GM21528 (cell line): ENCODE measurements at regions not wholly inside any gene's neighbourhood (a gene's known extent, or its start where the extent isn't known, plus 50 kb on each side); places are given as distances from the start of the nearest gene placed in this dataset.

Source experiments
- ATAC-seq: cut with Tn5 transposase; IDR thresholded peaks from one replicate; pipeline ENCODE4 v1.9.1; 2021; ENCODE audit warnings: mild to moderate bottlenecking, moderate library complexity; ENCODE audit not compliant: unreplicated experiment, low FRiP score

GRCh38 chr5:3875144-3875543 is 279.5 kb downstream of the IRX1 start:
- no peak for ATAC-seq

- no peak for ATAC-seq
These were observed 282.6 kb downstream of the IRX1 start for GRCh38 chr5:3878267-3878666.

GRCh38 chr5:3883040-3883439 is 287.4 kb downstream of the IRX1 start:
- no peak for ATAC-seq

GRCh38 chr5:3886524-3887451 is 291.2 kb downstream of the IRX1 start:
- ATAC-seq = no peak

- ATAC-seq = no peak
These were observed 292.7 kb downstream of the IRX1 start for GRCh38 chr5:3888310-3888709.

GRCh38 chr5:3889412-3890142 is 293.9 kb downstream of the IRX1 start:
- ATAC-seq = no peak

GRCh38 chr5:3891113-3891512 is 295.5 kb downstream of the IRX1 start:
- ATAC-seq = no peak

GRCh38 chr5:3893527-3893926 is 297.9 kb downstream of the IRX1 start:
- no peak for ATAC-seq

GRCh38 chr5:3893975-3894374 is 298.3 kb downstream of the IRX1 start:
- ATAC-seq = no peak

GRCh38 chr5:3896098-3896497 is 300.5 kb downstream of the IRX1 start:
- ATAC-seq = no peak

- ATAC-seq = no peak
These were observed 303.5 kb downstream of the IRX1 start for GRCh38 chr5:3899093-3899492.

GRCh38 chr5:3904584-3904983 is 309.0 kb downstream of the IRX1 start:
- ATAC-seq = no peak

GRCh38 chr5:3905031-3905430 is 309.4 kb downstream of the IRX1 start:
- ATAC-seq = no peak

GRCh38 chr5:3905521-3905920 is 309.9 kb downstream of the IRX1 start:
- ATAC-seq = no peak

- ATAC-seq = no peak
These were observed 315.5 kb downstream of the IRX1 start for GRCh38 chr5:3911111-3911510.

- no peak for ATAC-seq
These were observed 316.1 kb downstream of the IRX1 start for GRCh38 chr5:3911773-3912172.

GRCh38 chr5:3912790-3913189 is 317.2 kb downstream of the IRX1 start:
- no peak for ATAC-seq

GRCh38 chr5:3913279-3913678 is 317.6 kb downstream of the IRX1 start:
- ATAC-seq = no peak

GRCh38 chr5:3925022-3925421 is 329.4 kb downstream of the IRX1 start:
- no peak for ATAC-seq

- no peak for ATAC-seq
These were observed 330.3 kb downstream of the IRX1 start for GRCh38 chr5:3925935-3926334.

GRCh38 chr5:3929799-3930198 is 334.2 kb downstream of the IRX1 start:
- no peak for ATAC-seq

GRCh38 chr5:3931976-3932375 is 336.3 kb downstream of the IRX1 start:
- no peak for ATAC-seq
